ENCODE measurements at regions not wholly inside any gene's neighbourhood (a gene's known extent, or its start where the extent isn't known, plus 50 kb on each side); places are given as distances from the start of the nearest gene placed in this dataset.

DNA sequence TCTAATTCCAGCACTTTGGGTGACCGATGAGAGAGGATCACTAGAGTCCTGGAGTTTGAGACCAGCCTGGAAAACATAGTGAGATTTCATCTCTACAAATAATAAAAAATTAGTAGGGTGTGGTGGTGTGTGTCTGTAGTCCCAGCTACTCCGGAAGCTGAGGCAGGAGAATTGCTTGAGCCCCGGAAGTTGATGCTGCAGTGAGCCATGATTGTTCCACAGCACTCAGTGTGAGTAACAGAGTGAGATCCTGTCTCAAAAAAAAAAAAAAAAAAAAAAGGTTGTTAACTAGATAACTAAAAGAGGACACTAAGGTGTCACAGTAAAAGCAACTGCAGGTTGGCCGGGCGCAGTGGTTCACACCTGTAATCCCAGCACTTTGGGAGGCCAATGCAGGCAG lies 121.3 kb upstream of the MAX start:
- TF ChIP-seq, protein P1, sequence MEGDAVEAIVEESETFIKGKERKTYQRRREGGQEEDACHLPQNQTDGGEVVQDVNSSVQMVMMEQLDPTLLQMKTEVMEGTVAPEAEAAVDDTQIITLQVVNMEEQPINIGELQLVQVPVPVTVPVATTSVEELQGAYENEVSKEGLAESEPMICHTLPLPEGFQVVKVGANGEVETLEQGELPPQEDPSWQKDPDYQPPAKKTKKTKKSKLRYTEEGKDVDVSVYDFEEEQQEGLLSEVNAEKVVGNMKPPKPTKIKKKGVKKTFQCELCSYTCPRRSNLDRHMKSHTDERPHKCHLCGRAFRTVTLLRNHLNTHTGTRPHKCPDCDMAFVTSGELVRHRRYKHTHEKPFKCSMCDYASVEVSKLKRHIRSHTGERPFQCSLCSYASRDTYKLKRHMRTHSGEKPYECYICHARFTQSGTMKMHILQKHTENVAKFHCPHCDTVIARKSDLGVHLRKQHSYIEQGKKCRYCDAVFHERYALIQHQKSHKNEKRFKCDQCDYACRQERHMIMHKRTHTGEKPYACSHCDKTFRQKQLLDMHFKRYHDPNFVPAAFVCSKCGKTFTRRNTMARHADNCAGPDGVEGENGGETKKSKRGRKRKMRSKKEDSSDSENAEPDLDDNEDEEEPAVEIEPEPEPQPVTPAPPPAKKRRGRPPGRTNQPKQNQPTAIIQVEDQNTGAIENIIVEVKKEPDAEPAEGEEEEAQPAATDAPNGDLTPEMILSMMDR (IDR thresholded peaks at IDR 0.05) = no peak
- no peak for TF ChIP-seq POLR2A (IDR thresholded peaks at IDR 0.05)

Measured in body of pancreas (tissue), 4 donors.